Skeletal muscle cell (primary cell): ENCODE measurements at regions not wholly inside any gene's neighbourhood (a gene's known extent, or its start where the extent isn't known, plus 50 kb on each side); places are given as distances from the start of the nearest gene placed in this dataset.

Source experiments
- DNase-seq: peaks from one replicate; pipeline ENCODE4 v3.0.0-alpha.2; 2010; ENCODE audit warnings: low read depth
- H3K4me3 ChIP-seq: 2 replicates; pipeline ENCODE4 v1.5.1; 2011; ENCODE audit warnings: low read depth, mild to moderate bottlenecking, control low read depth, low read length, moderate library complexity

DNA sequence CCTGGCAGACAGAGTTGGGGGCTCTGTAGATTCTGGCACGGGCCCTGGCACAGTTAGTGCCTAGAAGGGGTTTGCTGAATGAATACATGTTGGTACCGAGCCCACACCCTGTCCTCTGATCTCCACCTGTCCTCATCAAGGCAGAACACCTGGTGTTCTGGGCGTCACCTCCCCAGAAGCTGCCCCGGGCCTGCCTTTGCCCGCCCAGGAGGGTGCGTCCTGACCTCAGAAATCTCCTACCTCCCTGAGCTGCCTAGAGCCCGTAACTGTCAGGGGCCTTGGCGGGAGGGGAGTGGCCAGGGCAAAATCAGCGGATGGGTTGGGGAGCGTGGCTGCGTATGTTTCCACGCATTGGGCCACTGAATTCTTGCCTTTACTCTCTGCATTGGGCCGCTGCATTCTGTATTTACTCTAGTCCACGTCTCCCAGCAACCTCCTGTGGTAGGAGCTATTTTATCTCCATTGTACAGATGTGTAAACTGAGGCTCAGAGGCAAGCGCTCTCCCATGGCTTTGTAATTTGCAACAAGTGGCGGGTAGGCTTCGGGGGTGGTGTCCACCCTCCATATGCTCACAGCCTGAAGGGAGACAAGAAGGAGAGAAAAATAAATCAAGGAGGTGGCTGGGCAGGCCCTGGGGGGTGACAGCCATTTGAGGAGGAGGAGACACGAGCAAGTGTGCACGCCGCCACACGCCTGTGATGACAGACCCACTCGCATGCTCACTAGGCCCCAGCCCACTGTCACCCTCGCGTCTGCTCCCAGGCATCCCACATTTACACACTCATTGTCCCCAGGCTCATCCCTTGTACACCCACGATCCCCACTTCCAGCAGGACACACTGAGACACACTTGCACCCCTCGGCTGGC lies 95.7 kb upstream of the WNT4 start:
- no peak for DNase-seq
- no peak overlapping the region for H3K4me3 ChIP-seq

DNA sequence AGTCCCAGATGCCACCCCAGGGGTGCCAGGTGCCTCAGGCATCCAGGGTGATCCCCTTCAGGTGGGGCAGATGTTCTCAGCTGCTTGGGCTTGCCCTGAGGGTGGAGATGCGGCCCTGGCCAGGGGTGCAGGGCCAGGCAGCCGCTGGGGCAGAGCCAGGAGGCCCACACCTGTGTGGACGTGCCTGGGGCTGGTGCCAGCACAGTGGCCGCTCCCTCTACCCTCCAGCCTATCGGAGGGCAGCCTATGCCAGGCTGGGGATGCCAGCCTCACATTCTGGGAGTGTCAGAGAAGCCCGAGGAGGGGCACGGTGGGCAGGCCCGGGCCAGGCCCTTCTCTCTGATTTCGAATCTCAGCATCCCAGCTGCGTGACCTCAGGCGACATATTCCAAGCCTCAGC lies 96.5 kb upstream of the WNT4 start:
- H3K4me3 ChIP-seq: no peak overlapping the region
- DNase-seq: no peak

DNA sequence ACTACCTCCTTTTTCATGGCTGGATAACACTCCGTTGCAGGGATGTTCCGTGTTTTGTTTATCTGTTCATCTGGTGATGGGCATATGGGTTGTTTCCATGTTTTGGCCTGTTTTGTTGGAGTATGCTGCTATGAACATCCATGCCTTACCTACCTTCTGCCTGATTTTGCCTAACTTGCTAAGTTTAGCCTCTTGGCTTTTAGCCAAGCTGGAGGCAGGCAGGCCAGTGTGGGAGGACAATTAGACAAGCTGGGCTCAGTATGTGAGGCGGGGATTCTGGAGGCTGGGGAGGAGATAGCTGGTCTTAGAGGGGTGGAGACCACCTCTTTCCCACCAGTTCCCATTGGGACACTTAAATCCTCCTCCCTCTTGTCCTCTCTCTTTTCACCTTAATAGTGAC lies 98.4 kb upstream of the WNT4 start:
- no peak overlapping the region for H3K4me3 ChIP-seq
- no peak for DNase-seq

DNA sequence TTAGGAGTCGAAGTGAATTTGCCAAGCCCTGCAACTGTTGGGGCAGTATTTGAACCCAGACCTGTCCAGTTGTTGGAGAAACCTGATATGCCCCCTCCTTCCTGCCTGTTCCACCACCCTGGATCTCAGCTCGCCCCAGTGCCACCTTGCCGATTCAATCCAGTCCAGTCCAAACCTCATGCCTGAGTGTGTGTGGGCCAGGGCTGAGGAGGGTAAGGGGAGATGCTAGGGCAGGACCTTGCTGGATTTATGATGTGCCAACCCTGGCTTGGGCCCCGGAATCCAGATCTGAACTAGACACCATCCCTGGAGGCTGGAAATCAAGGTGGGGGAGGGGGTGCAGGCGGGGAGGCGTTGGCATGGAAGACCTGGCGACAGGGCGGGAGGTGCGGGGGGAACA lies 98.9 kb upstream of the WNT4 start:
- no peak overlapping the region for H3K4me3 ChIP-seq
- no peak for DNase-seq

DNA sequence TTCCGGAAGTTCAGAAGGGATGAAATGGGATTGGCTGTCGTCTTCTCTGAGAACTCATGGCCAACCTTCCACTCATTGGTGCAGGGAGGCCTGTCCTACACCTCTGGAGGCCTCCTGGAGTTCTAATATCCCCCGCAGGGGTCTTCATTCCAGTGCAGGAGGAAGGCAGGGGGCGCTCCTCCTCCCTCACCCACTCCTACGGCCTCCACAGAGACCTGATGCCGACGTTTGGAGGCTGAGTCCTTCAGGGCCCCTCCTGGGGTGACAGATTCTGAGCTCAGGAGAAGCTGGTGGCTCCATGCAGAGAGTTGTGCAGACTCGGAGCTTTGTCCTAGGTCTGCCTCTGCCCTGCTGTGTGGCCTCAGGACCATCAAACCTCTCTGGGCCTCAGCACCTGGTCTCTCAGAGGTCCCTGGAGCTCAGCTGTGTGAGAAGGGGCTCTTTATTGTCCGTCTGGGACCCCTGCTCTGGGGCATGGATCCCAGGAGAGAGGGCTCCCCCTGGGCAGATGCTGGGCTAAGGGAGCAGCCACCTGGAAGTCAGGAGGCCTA lies 102.3 kb upstream of the WNT4 start:
- no peak overlapping the region for H3K4me3 ChIP-seq
- no peak for DNase-seq

DNA sequence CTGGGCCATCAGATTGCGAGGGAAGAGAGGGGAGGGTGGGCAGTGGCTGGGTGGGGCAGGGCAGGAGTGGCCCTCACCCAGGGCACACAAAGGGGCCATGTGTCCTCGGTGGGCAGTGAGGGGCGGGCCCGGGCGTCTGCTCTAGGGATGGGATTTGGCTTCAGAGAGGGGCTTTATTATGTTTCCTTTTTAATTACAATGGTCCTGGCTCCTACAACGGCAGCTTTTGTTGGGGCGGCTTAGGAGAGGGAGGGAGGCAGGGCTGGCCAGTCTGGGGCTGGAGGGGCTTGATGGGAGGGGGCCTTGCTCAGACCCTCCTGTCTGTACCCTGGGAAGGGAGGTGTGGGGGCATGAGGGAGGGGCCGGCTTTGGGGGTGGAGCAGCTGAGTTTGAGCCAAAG lies 102.8 kb upstream of the WNT4 start:
- DNase-seq: no peak

DNA sequence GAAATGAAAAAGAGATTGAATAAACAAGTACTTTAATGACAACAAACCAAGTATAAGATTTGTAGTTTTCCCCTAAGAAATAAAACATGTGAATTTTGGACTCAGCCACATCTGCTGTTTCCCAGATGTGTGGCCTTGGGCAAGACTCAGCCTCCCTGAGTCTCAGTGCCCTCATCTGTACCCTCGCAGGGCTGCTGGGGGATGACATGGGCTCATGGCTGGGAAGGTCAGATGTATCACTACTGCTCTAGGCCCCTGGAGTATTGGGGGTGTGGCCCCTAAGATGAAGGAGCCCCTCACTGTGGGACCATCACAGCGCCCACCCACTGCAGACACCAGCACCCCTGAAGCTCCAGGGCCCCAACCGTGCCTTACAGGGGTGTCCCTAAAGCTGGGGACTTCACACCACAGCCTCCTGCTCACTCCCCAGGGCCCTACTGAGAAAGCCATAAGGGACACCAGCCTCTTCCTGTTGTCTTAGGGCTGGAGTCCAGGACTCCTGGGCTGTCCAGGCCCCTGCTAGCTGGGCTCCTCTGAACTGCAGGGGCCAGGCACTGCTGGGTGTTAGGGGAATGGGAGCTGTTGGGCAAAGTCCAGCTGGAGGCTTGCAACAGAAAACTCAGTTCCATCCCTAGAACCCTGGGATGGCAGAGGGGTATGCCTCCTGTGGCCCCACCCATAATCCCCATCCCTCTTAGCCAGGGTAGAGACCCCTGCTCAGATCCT lies 104.0 kb upstream of the WNT4 start:
- H3K4me3 ChIP-seq: no peak overlapping the region
- DNase-seq: no peak

More for the DNA sequence above, 102.8 kb upstream of the WNT4 start:
- H3K4me3 ChIP-seq: no peak overlapping the region

DNA sequence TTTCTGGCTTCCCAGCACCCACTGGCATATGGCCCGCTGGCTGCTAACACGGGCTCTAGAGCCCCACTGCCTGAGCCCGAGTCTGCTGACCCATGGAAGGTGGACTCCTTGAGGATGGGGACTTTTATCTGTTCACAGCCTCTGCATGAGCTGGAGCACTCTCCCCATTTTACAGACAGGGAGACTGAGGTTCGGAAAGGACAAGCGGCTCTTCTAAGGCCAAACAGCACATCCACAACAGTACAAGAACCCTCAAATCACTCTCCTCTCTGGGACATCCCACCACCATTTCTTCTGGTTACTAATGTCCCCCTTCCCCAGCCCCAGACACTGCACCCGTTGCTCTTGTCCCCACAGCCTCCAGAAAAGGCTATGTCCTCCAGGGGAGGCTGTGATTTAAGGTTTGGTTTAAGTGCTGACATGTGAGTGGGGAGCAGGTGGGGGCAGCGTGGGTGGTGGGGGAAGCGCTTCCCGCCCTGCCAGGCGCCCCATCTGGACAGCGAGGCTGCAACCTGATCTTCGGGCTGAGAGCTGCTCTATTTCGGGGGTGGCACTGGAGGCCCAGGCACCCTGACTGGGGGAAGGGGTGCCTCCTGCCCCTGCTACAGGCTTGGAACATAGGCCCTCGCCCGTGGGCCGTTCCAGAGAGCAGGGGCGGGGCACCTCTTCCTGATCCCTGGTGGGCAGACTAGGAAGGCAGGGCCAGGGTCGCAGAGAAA lies 104.8 kb upstream of the WNT4 start:
- H3K4me3 ChIP-seq: no peak overlapping the region

DNA sequence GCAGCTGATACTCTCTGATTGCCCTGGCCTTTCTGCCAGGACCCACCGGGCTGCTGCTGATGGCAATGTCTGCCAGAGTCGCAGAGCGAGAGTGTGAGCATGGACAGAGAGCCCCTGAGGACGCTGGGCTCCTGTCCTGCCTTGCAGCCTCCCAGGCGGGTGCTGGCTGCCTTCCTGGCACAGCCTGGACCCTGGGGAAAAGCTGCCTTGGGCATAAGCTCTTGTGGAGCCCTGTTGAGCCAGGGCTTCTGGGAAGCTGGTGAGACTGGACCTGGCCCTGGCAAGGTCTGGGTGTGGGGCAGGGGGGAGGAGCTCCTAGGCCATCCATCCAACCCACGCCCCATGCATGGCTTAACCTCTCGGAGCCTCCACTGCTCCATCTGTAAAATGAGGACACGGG lies 105.8 kb upstream of the WNT4 start:
- no peak for DNase-seq
- no peak overlapping the region for H3K4me3 ChIP-seq

More for the DNA sequence above, 104.8 kb upstream of the WNT4 start:
- no peak for DNase-seq

DNA sequence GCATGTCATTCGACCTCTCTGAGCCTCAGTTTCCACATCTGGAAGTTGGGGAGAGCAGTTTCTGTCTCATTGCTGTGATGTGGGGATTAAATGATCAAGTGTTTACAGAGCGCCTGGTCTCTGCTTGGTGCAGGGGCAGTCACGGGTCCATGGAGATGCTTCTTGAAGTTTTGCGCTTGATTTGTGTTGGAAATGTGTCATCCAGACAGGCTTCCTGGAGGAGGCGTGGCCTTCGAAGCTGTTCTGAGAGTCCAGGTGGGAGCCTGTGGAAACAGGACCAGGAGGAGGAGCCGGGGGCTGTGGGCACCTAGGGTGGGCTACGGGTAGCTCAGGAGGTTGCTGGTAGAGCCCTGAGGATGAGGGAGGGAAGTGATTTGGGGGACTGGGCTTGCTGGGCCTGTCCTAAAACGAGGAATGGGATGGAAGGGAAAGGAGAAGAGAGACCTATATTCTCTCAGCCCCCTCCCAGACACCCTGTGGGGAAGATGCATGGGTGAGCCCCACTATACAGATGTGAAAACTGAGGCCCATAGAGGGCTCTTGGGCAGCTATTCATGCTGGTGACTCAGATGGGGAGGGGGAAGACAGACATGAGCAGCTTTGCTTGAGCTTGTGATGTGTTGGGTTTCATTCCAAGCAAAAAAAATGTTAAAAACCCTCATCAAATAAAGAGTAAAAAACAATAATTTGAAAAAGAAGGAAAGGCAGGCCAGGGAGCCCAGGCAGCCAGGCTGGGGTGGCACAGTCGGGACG lies 107.2 kb upstream of the WNT4 start:
- DNase-seq: no peak
- no peak overlapping the region for H3K4me3 ChIP-seq

- DNase-seq: no peak
- H3K4me3 ChIP-seq: no peak overlapping the region
These were observed 107.8 kb upstream of the WNT4 start for GRCh38 chr1:22250724-22251123.

DNA sequence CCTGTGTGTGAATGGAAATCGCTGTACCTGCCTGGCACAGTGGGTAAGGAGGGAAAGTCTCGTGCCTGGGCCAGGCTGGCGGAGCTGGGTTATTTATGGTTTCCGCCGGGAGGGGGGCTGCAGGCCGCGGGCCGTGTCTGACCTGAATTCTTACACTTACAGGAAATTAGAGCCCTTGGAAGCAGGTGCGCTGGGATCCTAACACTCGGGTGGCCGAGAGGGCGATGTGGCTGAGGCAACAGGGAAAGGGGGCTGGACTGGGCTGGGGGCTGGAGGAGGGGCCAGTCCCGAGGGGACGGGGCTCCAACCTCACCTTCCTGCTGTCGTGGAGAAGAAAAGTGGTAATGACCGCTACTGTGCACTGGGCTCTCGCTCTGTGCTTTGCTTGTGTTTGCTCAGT lies 109.4 kb upstream of the WNT4 start:
- DNase-seq: no peak
- no peak overlapping the region for H3K4me3 ChIP-seq

DNA sequence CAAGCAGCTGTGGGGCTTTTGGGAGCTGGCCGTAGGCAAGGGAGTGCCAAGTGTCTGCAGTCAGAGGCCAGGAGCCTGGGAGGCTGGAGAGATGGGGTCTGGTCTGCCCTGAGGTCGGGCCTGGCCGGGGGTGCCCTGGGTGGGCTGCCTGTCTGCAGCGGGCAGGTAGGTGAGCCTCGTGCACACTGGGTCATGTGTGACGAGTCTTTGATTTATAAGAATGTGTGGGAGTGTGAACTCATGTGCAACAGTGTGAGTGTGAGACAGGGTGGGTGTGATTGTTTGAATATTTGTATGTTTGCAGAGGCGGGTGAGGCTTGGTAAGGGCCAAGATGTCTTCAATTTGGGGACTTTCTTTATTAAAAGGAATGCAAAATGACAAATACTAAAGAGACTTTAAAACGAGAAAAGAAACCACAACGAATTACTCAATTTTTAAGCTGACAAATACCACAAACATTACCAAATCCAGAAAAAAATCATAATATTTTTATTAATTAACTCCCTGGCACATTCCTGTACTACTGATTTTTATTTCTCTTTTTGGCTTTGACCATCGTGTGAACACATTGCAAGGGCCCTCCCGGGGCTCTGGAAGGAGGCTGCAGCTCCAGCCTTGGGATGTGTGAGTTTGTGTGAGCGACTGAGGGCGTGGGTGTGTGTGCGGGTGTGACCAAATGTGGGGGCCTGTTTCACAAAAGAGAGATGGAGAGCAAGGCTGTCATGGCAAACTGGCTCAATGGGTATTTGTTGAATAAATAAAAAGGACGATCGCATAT lies 110.3 kb upstream of the WNT4 start:
- H3K4me3 ChIP-seq: no peak overlapping the region
- DNase-seq: no peak

- no peak overlapping the region for H3K4me3 ChIP-seq
- DNase-seq: no peak
These were observed 111.9 kb upstream of the WNT4 start for GRCh38 chr1:22254756-22255155.

DNA sequence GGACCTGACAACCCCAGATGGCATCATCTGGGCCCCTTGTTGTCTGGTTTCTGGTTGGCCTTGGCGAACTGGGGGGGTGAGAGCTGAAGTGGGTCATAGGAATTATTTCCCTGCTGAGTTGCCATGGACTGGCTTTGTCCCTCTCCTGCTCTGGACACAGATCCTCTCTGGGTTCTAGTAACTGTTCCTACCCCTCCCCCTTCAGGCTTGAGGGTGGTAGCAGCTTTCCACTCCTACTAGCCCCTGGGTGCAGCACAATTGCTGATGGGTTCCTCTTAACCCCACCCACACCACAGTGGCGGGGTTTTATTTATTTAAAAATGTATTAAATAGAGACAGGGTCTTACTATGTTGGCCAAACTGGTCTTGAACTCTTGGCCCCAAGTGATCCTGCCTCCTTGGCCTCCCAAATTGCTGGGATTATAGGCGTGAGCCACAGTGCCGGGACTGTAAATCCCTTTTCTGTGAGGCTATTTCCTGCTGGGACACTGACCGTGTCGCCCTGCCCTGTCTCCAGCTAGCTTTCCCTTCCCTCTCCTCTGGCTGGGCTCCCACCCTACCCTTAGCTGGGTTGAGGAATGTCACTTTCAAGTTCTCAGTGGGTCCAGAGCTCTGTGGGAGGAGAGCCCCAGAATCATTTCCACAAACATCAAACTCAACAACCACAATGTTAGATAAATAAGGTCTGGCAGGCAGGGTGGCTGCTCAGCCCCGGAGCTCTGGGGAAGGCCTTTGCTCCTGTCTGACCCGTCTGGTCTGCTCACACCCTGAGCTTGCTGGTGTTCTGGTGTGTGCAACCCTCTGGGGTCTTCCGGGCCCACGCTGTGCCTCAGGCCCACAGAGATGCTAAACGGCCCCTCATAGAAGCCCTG lies 112.7 kb upstream of the WNT4 start:
- no peak overlapping the region for H3K4me3 ChIP-seq
- DNase-seq: no peak

DNA sequence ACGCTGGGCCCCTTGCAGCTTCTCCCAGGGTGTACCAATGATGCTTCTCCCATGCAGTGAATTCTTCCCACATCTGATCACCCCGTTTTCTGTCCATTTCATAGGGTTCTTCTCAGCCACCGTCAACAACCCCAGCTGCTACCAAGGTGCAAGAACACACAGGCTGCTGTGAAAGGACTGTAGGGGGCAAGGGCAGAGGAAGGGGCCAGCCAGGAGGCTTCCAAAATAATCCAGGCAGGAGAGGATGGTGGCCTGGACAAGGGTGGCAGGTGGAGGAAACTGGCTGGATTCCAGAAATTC lies 113.3 kb upstream of the WNT4 start:
- no peak for DNase-seq
- H3K4me3 ChIP-seq: no peak overlapping the region

DNA sequence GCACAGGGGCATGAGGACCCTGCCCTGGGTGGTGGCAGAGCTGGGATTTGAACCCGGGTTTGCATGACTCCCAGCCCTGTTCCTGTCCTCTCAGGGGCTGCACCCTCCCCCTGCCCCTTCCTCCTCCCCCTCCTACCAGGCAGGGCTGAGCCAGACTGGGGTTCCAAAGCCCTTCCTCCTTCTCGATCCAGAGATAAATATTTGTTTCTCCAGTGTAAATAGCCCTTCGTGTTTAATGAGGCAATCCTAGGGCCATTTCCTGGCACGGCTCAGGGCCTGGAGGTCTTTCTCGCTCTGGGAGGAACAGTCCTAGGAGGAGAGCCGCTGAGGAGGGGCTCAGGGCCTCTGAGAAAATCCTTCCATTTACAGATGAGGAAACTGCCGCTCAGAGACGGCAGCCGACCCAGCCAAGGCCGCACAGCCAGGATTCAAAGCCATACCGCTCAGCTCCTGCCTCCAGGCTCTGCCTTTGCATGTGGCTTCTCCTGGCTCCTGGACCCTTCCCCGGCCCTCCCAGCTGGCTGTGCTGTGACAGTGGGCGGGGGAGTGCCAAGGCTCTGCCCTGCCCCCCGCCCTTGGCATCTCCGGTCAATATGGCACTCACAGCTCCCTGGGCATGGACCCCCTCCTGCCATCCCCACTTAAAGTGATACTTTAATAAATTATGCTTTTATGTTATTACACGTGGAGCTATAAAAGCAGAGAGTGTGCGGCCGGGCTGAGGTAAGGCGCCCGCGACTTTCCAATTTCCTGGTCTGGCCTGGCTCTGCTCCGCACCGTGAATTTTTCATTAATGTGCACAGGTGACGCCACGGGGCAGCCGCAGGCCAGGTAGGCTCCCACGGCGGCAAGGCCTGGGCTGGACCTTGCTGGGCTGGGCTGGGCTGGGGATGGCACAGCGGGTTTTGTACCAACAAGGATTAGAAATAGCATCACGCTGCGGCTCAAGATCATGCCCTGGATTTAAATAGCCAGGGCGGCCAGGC lies 114.7 kb upstream of the WNT4 start:
- no peak overlapping the region for H3K4me3 ChIP-seq
- DNase-seq: no peak
